ENCODE measurements at regions not wholly inside any gene's neighbourhood (a gene's known extent, or its start where the extent isn't known, plus 50 kb on each side); places are given as distances from the start of the nearest gene placed in this dataset.
"Not testable (repeated sequence)": the region's sequence is repeated elsewhere in the genome, so short reads cannot be mapped to it uniquely, and the experiment has no call there.

- ATAC-seq; intact Hi-C loops (cut with DNase I): not testable (repeated sequence)
- peak; percentile 31 for DNase-seq (ENCODE audit: missing footprints)
Measured at GRCh38 chr16:33516686-33517085, 57.3 kb downstream of the TP53TG3F start.

Measured in Right ventricle myocardium inferior (tissue), 1 donor.